HG03558 (cell line): ENCODE measurements at regions not wholly inside any gene's neighbourhood (a gene's known extent, or its start where the extent isn't known, plus 50 kb on each side); places are given as distances from the start of the nearest gene placed in this dataset.

Experiments
- ATAC-seq: cut with Tn5 transposase; IDR thresholded peaks from one replicate; pipeline ENCODE4 v1.9.1; 2021; ENCODE audit warnings: moderate number of reproducible peaks; ENCODE audit not compliant: unreplicated experiment; ENCODE audit errors: extremely low read depth

DNA sequence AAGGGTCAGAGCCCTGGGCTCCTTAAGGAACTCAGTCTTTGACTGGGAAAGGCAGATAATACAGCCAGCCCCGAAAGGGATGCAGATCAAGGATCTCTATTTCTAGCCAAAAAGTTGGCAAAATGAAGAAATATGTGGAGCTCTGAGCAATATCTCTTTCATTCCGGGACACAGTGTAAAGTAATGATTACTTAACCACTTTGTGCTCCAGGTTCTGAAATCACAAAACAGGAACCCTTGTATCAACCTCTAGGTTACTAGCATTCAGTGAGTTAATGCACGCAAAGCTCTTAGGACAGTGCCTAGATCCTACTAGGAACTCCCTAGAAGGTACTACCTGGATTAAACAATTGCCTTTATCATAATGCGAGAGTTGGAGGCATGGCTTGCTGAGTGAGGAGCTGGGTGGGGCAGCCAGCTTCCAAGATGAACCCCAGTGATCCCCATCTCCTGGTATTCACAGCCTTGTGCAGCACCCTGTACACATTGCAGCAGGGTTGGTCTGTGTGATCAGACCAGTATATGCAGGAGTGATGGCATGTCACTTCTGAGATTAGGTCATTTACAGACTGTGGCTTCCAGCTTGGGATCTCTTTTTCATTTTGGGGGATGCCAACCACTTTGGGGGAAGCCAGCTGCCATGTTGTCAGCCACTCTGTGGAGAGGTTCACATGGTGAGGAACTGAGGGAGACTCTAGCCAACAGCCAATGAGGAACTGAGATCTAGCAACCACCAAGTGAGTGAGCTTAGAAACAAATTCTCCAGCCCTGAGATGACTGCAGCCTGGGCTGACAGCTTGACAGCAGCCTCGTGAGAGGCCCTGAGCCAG, 103.1 kb upstream of the SLC44A1 start:
- ATAC-seq: peak; percentile 77

DNA sequence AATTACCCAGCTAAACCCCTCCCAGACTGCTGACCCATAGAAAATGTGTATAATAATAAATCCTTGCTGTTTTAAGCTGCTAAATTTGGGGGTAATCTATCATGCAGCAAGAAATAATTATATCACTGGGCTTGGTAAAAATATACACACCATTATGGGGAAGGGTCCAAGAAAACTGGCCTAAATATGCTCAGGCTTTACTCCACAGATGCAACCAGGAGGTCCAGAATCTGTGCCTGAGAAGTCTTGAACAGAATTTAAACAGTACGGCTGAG, 102.5 kb upstream of the SLC44A1 start:
- no peak for ATAC-seq

GRCh38 chr9:105142406-105143135, 101.9 kb upstream of the SLC44A1 start:
- ATAC-seq: no peak

DNA sequence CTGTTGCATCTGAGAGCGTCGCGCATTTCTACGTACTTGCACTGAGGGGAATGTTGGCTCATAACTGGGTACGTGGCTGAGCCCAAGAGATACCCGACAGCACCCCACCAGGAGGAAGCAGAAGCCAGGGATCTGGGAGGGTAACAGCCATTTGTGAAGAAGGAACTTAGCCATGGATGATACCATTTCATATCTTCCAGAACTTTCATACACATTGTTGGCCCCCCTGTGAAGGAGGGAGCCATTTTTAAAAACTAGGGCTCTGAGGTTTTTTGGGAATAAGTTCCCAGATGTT, 101.4 kb upstream of the SLC44A1 start:
- ATAC-seq: no peak

- no peak for ATAC-seq
Measured at GRCh38 chr9:105144076-105144475, 100.4 kb upstream of the SLC44A1 start.

GRCh38 chr9:105144841-105145240, 99.6 kb upstream of the SLC44A1 start:
- no peak for ATAC-seq

GRCh38 chr9:105146677-105147076, 97.8 kb upstream of the SLC44A1 start:
- no peak for ATAC-seq

DNA sequence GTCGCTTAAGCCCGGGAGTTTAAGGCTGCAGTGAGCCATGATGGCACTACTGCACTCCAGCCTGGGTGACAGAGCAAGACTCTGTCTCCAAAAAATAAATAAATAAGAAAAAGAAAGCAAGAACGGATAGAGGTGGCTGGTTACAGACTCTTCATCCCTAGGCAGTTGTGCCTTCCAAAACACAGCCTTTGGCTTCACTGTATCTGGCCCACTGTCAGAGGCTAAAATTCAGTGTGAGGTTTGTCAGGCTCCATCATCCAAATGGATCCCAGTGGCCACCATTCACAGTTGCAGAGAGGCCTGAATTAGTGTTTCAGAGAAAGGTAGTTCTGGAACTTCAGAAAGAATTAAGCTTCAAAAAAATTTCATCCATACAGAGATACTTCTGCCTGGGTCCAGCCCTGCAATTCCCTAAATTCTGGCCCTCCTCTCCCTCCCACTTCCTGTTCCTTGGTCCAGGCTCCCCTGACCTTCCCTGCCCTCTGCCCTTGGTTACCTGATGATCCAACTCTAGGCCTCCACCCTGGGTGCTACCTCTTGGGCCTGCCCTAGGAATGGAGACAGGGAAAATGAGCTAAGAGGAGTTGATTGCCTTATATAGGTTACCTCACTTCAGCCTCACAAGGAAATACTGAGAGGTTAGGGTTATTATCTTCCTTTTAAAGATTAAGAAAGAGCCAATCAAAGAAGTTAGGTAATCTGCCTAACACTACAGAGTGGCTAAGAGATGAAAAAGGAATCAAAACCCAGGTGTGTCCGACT, 97.2 kb upstream of the SLC44A1 start:
- ATAC-seq: no peak

- ATAC-seq: no peak
Measured at GRCh38 chr9:105148328-105149006, 96.0 kb upstream of the SLC44A1 start.

DNA sequence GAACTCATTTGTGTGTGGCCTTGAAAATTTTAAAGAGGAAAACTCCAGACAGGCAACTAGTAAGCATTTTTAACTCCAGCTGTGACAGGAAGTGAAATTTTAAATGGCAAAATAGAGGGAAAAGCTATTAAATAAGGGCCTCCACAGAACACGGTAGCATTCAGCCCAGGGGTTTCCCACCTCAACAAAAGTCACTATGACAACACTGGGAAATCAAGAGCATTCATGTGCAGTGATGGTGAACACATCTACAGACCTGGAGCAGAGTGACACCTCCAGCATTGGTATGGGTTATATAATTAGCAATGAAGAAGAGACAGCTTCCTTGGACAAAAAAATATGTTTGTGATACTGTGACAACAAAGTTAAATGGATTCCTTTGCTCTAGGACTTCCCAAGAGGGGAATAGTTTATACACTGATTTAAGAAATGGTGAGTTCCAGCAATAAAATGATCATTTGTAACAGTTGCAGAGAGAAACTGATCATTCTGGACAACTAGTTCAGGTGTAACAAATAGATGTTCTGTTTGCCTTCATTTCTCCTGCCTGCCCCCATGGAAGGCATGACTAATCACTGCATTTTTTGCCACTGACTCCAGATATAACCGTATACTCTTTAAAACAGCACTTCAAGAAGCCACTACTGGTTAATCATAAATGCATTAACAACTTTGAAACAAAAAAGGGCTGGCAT, 93.3 kb upstream of the SLC44A1 start:
- ATAC-seq: no peak

- no peak for ATAC-seq
Measured at GRCh38 chr9:105151686-105151995, 92.8 kb upstream of the SLC44A1 start.

DNA sequence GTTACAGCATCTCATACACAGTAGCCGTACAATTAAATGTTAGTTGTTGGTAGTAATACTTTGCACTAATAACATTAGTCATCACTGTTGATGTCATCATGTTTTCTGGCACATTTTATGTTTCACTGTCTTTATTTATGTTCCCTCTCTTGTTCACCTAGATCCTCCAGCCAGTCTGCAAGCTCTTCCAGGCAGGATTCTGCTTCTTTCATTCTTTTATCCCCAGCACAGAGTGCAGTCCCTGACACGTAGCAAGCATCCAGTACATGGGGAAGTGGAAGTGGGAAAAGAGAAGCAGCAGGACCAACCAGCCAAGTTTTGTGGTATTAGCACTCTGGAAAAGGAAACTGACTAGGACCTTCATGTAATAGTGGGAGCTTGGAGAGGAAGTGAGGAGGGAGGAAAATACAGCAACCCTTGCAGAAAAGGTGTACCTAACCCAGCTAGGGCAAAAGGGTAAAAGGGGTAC, 89.7 kb upstream of the SLC44A1 start:
- ATAC-seq: no peak

DNA sequence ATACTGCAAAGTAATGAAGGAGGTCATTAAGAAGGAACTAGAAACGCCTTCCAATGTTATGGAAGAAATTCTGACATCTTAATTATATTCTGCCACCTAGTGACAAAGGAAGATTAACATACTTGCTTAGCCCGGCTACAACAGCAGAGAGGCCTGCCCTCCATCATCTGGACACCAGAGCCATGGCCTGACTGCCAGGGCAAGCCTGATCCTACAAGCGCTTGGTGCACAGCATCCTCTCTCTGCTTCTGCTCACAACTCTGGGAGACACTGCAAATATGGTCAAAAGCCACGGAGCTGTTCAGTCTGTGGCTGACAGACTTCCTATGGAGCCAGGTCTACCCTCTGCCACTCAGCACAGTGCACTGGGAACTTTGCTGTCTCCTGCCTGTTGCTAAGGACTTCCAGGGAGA, 87.3 kb upstream of the SLC44A1 start:
- ATAC-seq: no peak

DNA sequence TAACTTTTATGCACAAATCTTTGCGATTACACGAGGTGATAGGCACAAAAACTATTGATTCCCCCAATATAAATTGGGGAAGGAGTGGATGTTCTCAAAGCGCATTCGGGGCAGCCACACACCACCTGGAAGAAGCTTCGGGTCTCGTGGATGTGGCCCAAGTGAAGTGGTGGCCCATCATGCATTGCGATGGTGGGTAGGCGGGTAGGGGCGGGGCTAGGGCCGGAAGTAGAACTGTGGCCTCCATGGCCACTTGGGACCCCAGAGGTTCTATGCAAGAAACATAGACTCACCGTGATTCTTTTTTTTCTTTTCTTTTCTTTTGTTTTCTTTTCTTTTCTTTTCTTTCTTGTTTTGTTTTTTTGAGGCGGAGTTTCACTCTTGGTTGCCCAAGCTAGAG, 86.4 kb upstream of the SLC44A1 start:
- no peak for ATAC-seq

DNA sequence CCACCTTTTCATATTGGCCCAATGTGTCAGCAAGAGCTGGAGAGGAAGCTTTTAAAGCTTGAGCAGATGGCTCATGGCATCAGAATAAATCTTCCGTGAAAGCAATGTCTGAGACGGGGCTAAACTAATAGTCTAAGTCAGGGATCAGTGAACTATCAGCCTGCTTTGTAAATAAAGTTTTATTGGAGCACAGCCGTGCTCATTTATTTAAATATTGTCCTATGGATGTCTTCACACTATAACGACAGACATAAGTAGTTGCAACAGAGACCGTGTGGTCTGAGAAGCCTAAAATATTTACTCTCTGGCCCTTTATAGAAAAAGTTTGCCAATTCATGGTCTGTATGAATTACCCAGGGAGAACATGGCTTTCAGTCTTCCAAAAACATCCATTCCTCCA, 85.6 kb upstream of the SLC44A1 start:
- ATAC-seq: no peak

- ATAC-seq: no peak
Measured at GRCh38 chr9:105168870-105169319, 75.6 kb upstream of the SLC44A1 start.

- ATAC-seq: no peak
Measured at GRCh38 chr9:105171076-105171475, 73.4 kb upstream of the SLC44A1 start.

GRCh38 chr9:105171589-105171988, 72.9 kb upstream of the SLC44A1 start:
- no peak for ATAC-seq

DNA sequence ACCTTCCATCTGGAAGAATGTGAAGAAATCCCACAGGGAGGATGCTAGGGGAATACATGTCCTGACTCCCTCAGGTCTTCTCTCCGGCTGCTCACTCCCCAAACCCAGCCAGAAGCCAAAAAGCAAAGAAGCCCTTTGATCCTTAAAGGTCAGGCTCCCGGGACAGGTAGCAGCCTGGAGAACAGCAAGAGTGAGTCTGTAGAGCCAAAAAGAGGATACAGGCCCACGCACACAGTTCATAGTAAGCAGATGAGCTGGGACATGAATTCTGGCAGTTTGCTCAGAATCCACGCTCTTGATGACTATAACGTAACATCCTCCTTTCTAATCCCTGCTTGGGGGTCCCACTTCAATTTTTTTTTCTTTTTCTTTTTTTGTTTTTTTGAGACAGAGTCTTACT, 72.0 kb upstream of the SLC44A1 start:
- ATAC-seq: no peak

DNA sequence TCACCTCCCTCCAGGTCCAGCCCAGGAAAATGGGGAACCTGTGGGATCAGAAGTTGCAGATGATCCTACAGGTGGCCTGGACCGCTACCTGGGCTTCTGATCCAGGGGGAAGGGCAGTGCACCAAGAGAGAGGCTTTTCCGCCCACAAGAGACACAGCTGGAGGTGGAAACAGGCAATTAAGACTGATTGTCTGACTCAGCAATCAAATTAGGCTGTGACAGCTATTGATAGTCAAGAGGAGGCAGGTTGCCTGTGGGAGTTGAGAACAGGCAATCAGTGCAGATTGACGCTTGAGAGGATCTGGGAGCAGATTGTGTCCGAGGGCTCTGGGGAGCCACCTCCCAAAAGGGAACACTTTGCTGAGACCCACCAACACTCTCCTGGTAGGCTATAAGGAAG, 71.1 kb upstream of the SLC44A1 start:
- ATAC-seq: no peak
